T-helper 17 cell (primary cell): ENCODE measurements at regions not wholly inside any gene's neighbourhood (a gene's known extent, or its start where the extent isn't known, plus 50 kb on each side); places are given as distances from the start of the nearest gene placed in this dataset.

Source experiments
- ATAC-seq: fragments of 150-1000 bp; cut with Tn5 transposase; 2 replicates; pipeline ENCODE4 v1.10.0; 2021; ENCODE audit warnings: mild to moderate bottlenecking, moderate library complexity
- DNase-seq, 3 donors: peaks; one replicate each; pipeline versions ENCODE4 v3.0.0 to v3.0.0-alpha.2; 2020 to 2021
- H3K9me3 ChIP-seq: one replicate; pipeline ENCODE4 v1.7.0; 2013; ENCODE audit warnings: low read length, mild to moderate bottlenecking; ENCODE audit not compliant: control insufficient read depth, poor library complexity, severe bottlenecking
- H3K27ac Mint-ChIP-seq: one replicate; pipeline ENCODE4 v1.8.0; 2022; ENCODE audit warnings: mild to moderate bottlenecking, moderate library complexity, mixed read lengths
- H3K27me3 Mint-ChIP-seq: one replicate; pipeline ENCODE4 v1.8.0; 2022; ENCODE audit warnings: mixed read lengths
- H3K36me3 Mint-ChIP-seq: one replicate; pipeline ENCODE4 v1.8.0; 2022; ENCODE audit warnings: low read depth, mixed read lengths
- H3K4me1 Mint-ChIP-seq: one replicate; pipeline ENCODE4 v1.8.0; 2022; ENCODE audit warnings: mild to moderate bottlenecking, mixed read lengths
- H3K4me3 Mint-ChIP-seq: one replicate; pipeline ENCODE4 v1.8.0; 2022; ENCODE audit warnings: mild to moderate bottlenecking, moderate library complexity, mixed read lengths

DNA sequence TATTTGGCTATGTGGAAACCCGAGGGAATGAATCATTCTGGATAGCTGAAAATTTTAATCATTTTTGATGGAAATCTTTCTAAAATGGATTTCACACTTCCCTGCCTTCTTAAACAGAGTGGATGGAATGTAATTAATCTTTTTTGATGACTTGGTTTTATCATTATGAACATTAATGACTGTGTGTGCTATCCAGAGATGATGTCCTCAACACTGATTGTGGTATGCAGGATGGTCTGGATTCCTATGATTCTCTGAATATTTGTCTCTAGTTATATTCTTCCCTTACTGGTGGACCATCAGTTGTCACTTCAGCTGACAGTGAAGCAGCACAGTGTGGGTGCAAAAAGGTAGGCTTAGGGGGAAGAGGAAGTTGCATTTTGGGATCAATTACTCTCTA is 513.5 kb downstream of the LMO4 start:
- H3K9me3 ChIP-seq, result no peaks in the 10 kb centered on the region
- Mint-ChIP-seq H3K36me3 (no peaks in the 10 kb centered on the region), H3K27ac (no peak overlapping the region), H3K4me3 (no peak overlapping the region), H3K4me1 (peaks cover 2% of the 10 kb centered on the region), H3K27me3 (peaks cover 19% of the 10 kb centered on the region)
- DNase-seq (no peak), ATAC-seq (no peak)

DNA sequence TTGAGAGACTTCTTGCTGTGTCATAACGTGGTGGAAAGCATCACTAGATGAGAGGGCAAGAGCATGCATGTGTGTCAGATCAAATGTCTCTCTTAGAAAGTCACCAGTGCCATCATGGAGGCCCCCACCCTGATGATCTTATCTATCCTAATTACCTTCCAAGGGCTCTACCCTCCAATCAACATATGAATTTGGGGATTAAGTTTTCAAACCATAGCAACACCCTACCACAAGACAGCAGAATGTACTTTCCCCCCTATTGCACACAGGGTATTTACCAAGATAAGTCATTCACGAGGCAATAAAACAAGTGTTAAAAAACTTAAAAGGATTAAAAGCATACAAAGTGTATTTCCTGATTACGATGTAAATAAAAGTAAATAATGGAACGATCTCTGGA is 515.6 kb downstream of the LMO4 start:
- ATAC-seq, result no peak
- H3K4me3 Mint-ChIP-seq, result no peak overlapping the region
- peaks cover 2% of the 10 kb centered on the region for H3K4me1 Mint-ChIP-seq

DNA sequence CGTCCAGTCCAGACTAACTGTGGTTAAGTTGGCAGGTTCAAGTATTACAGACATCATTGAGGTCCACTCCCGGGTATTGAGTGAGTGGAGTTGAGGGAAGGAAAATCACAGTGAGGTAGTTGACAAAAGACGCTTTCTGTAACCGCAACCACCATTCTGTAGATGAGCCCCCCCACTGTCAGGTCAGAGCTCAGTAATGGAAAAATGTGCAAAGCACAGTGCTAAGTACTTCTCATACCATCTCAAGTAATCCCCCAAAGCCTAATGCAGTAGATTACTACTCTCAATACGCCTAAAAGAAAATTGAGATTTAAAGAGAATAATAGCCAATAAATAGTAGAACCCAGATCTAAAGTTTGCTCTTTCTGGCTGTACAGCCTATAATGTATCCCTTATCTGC is 522.8 kb downstream of the LMO4 start:
- peaks cover 20% of the 10 kb centered on the region for H3K27me3 Mint-ChIP-seq
- ATAC-seq (no peak), DNase-seq (no peak)
- no peak overlapping the region for H3K4me3 Mint-ChIP-seq
- H3K9me3 ChIP-seq, result no peaks in the 10 kb centered on the region
- no peak overlapping the region for H3K27ac Mint-ChIP-seq
- no peaks in the 10 kb centered on the region for H3K4me1 Mint-ChIP-seq
- H3K36me3 Mint-ChIP-seq, result no peaks in the 10 kb centered on the region

More for the DNA sequence above, 515.6 kb downstream of the LMO4 start:
- DNase-seq, result no peak
- H3K9me3 ChIP-seq, result no peaks in the 10 kb centered on the region
- Mint-ChIP-seq H3K27ac (no peak overlapping the region), H3K27me3 (peaks cover 19% of the 10 kb centered on the region), H3K36me3 (no peaks in the 10 kb centered on the region)

DNA sequence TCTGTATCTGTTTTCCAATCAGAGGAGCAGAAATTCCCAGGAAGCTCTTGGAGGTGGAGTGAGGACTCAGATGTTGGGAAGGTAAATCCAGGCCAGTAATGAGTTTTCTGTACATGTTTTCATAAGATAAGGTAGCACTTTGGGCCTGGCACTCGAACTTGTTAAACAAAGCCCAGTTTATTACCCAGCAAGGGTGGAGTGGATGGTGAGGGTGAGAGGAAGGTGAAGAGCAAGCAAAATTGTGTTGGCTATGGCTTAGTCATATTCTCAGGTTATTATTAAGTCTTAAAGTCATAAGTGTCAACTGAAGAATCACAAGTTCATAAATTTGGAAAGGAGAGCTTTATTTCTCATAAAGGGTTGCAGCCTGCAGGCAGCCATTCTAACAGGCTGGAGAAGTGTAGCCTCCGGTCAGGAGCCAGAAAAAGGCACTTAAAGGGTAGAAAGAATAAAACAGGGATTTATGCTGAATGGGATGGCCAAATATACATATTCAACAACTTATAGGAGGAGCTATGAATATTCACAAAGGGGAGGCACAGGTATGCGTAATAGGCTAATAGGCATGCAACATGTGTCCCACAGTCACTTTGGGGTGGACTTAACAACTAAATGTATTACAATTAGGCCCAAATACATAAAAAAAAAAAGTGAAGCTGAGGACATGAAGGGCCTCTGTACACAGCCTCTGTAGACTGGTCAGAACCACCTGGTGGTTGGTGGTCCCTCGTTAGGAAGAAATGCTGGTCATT is 523.9 kb downstream of the LMO4 start:
- Mint-ChIP-seq H3K36me3 (peaks cover 2% of the 10 kb centered on the region), H3K4me3 (no peak overlapping the region), H3K27ac (no peak overlapping the region), H3K27me3 (peaks cover 20% of the 10 kb centered on the region), H3K4me1 (no peaks in the 10 kb centered on the region)
- no peak for DNase-seq
- no peak for ATAC-seq
- no peaks in the 10 kb centered on the region for H3K9me3 ChIP-seq

DNA sequence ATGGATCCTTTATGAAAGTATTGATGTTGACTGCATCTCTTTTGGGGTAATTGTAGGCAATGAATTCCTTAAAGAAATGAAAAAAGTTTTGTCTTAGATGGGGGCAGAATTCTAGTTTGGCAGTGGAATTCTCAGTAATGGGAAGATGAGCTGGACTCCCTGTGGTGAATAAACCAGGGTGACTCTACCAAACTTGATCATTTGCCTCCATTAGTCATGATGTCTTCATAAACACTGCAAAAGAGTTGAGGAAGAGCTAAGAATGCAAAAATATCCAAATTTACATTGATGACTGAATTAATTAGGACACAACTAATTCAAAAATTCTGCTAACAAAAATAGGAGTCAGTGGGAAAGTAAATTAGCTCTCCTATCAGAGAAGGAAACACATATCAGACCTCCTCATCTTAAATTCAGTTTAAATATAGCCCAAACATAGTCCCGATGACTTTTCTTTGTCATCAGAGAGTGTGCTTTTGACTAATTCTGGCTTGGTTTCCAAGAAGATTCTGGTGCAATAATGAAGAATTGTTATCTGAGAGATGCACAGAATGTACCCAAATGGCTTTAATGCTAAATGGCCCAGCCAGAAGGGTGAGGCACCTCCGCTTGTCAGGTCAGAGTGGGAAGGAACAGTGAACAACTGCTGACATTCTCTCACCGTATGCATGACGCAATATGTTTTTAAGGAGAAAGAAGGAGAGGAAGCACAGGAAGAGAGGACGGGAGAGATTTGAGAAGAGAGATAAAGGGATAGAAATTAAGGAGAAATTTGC is 525.1 kb downstream of the LMO4 start:
- DNase-seq (no peak), ATAC-seq (no peak)
- Mint-ChIP-seq H3K4me3 (no peak overlapping the region), H3K27me3 (peaks cover 20% of the 10 kb centered on the region), H3K27ac (no peak overlapping the region), H3K4me1 (no peaks in the 10 kb centered on the region), H3K36me3 (peaks cover 2% of the 10 kb centered on the region)
- no peaks in the 10 kb centered on the region for H3K9me3 ChIP-seq

DNA sequence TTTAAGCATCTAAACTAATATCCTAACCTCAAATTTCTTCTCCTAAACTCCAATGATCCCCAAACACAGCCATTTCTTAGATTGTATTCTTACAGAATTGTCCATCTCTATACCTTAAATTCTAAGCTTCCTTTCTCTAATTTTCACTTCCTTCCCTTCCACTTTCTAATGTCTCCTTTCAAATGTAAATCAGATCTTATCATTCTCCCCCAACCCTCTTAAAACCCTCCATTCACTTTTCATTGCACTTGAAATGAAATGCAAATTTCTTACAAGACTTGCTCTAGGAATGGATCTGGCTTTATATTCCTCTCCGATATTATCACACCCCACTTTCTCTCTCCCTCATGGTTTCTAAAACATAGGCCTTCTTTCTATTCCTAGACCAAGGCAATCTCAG is 534.6 kb downstream of the LMO4 start:
- ATAC-seq (no peak), DNase-seq (no peak)
- Mint-ChIP-seq H3K4me3 (no peak overlapping the region), H3K27ac (no peak overlapping the region), H3K36me3 (peaks cover 2% of the 10 kb centered on the region), H3K27me3 (no peaks in the 10 kb centered on the region), H3K4me1 (peaks cover 4% of the 10 kb centered on the region)
- no peaks in the 10 kb centered on the region for H3K9me3 ChIP-seq

DNA sequence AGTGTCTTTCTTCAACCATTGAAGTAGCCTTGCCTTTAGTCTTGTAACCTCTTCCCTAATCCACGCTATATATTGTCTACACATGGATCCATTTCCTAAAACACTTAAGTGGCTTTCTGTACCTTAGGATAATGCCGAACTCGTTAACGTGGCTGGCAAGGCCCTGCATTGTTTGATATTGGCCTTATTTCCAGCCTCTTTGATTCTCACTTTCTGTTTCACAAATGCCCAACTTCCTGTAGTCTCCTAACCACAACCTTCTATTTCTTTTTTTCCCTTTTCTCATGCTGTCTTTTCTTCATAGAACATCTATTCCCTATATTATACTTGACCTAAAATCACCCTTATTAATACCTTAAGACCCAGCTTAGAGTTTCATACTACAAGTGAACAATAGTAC is 536.0 kb downstream of the LMO4 start:
- H3K27me3 Mint-ChIP-seq, result no peaks in the 10 kb centered on the region
- no peak for DNase-seq
- H3K27ac Mint-ChIP-seq, result peak overlapping the region; percentile 49
- peaks cover 6% of the 10 kb centered on the region for H3K4me1 Mint-ChIP-seq
- peak overlapping the region; percentile 13 for H3K4me3 Mint-ChIP-seq
- peaks cover 2% of the 10 kb centered on the region for H3K36me3 Mint-ChIP-seq
- ATAC-seq, result no peak
- H3K9me3 ChIP-seq, result no peaks in the 10 kb centered on the region

DNA sequence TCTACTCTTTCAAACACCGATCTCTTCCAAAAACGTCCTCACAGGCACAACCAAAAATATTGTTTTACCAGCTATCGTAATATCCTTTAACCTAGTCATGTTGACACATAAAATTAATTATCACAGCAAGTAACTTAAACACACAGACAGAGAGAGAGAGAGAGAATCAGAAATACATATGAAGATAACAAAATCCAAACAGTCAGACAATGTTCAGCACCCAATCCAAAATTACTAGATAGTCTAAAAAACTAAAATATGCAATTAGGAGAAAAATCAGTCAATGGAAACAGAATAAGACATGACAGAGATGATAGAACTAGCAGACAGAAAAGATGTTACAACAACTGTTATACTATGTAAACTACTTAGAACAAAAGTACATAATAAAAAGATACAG is 537.7 kb downstream of the LMO4 start:
- Mint-ChIP-seq H3K4me1 (peaks cover 6% of the 10 kb centered on the region), H3K27ac (no peak overlapping the region), H3K4me3 (no peak overlapping the region), H3K27me3 (no peaks in the 10 kb centered on the region), H3K36me3 (peaks cover 2% of the 10 kb centered on the region)
- DNase-seq (no peak), ATAC-seq (no peak)
- no peaks in the 10 kb centered on the region for H3K9me3 ChIP-seq

DNA sequence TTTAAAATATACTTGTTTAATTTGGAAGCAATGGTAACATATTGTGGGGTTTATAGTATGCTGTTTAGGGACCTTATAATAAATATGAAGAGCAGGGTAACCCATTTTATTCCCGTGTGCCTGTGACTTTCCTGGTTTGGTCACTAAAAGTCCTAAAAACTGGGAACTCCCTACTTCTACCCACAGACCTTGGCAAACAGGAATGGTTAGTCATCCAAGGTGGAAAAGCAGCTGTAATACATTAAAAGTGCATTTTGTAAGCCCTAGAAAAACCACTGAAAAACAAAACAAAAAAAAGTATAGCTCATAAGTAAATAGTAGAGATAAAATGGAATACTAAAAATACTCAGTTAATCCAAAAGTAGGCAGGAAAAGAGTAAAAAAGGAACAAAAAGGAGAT is 538.9 kb downstream of the LMO4 start:
- Mint-ChIP-seq H3K27ac (no peak overlapping the region), H3K27me3 (no peaks in the 10 kb centered on the region), H3K4me1 (peaks cover 8% of the 10 kb centered on the region), H3K4me3 (no peak overlapping the region), H3K36me3 (peaks cover 2% of the 10 kb centered on the region)
- H3K9me3 ChIP-seq, result no peaks in the 10 kb centered on the region
- DNase-seq (no peak), ATAC-seq (no peak)

DNA sequence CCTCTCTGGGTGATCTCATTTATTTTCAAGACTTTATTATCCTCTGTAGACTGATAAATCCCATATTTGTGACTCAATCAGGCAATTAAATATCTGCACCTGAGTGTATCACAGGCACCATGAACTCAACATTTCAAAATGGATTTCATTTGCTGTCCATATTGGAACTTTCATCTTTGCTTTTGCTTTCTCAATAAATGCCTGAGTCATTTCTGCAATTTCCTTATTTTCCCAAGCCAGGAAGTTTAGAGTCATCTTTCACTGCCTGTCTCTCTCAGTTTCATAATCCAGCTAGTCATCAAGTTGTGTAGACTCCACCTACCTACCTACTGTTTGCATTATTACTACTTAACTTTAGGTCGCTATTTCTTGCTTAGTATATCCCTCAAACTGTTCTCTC is 540.9 kb downstream of the LMO4 start:
- ATAC-seq (no peak), DNase-seq (no peak)
- Mint-ChIP-seq H3K27ac (no peak overlapping the region), H3K36me3 (peaks cover 2% of the 10 kb centered on the region), H3K4me3 (no peak overlapping the region), H3K27me3 (no peaks in the 10 kb centered on the region), H3K4me1 (peaks cover 7% of the 10 kb centered on the region)
- no peaks in the 10 kb centered on the region for H3K9me3 ChIP-seq

DNA sequence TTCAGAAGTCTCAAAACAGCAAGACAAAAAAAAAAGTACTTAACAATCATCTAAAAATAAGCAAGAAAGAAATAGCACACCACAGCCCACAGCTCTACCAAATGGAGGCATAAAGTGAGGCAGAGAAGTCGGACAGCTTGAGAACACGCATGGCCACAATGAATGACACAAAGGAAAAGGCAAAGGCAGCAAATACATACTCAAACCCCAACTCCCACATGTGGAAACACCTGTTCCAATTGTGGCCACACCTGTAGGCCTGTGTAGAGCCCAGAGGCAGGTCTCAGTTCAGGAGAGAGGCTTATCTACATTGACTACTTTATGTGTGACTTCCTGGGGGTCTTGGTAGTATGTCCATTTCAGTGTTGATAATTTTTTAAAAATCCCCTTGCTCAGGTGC is 543.5 kb downstream of the LMO4 start:
- DNase-seq (no peak), ATAC-seq (no peak)
- H3K9me3 ChIP-seq, result no peaks in the 10 kb centered on the region
- no peak overlapping the region for H3K27ac Mint-ChIP-seq
- H3K4me1 Mint-ChIP-seq, result peaks cover 4% of the 10 kb centered on the region
- H3K4me3 Mint-ChIP-seq, result no peak overlapping the region
- no peaks in the 10 kb centered on the region for H3K27me3 Mint-ChIP-seq
- no peaks in the 10 kb centered on the region for H3K36me3 Mint-ChIP-seq

DNA sequence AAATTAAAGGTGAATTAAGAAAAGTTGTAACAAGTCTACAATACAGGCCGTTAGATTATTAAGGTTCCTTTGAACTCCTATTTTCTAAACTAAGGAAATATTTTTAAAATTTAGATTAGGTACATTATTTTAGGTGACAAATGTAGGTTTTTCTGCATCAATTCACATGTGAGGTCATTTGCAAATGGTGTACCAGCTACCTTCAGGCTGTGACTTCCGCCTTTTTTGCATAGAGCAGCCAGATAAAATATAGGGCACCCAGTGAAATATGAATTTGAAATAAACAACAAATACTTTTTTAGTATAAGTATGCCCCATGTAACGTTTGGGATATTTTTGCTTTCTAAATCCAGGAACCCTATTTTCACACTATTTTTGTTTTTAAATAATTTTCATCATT is 544.0 kb downstream of the LMO4 start:
- Mint-ChIP-seq H3K4me1 (peaks cover 4% of the 10 kb centered on the region), H3K27me3 (no peaks in the 10 kb centered on the region), H3K36me3 (no peaks in the 10 kb centered on the region), H3K27ac (no peak overlapping the region), H3K4me3 (no peak overlapping the region)
- no peak for ATAC-seq
- no peak for DNase-seq
- no peaks in the 10 kb centered on the region for H3K9me3 ChIP-seq

DNA sequence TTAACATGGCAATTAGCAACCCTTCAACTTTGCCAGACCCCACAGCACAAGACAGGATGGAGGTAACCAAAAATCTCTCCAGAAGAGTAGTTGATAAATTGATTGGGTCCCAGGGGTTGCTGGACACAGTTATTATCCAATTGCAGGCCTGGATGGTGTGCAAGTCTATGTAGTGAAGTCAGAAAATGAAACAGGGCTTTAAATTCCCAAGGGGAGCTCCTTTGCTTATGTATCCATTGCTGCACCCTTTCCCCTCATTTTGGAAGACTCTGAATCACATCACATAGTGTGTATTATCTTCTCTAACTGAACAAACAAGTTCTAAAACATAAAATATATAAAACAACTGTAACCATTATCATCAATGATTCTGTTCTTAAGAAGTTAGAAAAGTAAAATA is 550.2 kb downstream of the LMO4 start:
- H3K9me3 ChIP-seq, result no peaks in the 10 kb centered on the region
- H3K27me3 Mint-ChIP-seq, result peaks cover 12% of the 10 kb centered on the region
- no peaks in the 10 kb centered on the region for H3K4me1 Mint-ChIP-seq
- H3K27ac Mint-ChIP-seq, result no peak overlapping the region
- peaks cover 4% of the 10 kb centered on the region for H3K36me3 Mint-ChIP-seq
- no peak for ATAC-seq
- no peak for DNase-seq
- no peak overlapping the region for H3K4me3 Mint-ChIP-seq
